Cardiac muscle cell (in vitro differentiated cells and primary cell): ENCODE measurements at regions not wholly inside any gene's neighbourhood (a gene's known extent, or its start where the extent isn't known, plus 50 kb on each side); places are given as distances from the start of the nearest gene placed in this dataset.
A peak's percentile ranks its signal among the peaks of the same experiment; 100 is the strongest.
"Not testable (repeated sequence)": the region's sequence is repeated elsewhere in the genome, so short reads cannot be mapped to it uniquely, and the experiment has no call there.

Experiments used
- DNase-seq, 2 donors: peaks; one replicate each; pipeline versions ENCODE4 v3.0.0 to v3.0.0-alpha.2; 2010 to 2017; ENCODE audit warnings: low read depth in 1 of 2, low spot score in 1 of 2
- H3K27ac ChIP-seq: fragments of 200-600 bp; sonication (generic); 2 replicates; pipeline ENCODE4 v1.5.1; 2016
- H3K27me3 ChIP-seq: fragments of 200-600 bp; sonication (generic); 2 replicates; pipeline ENCODE4 v1.6.0; 2016; ENCODE audit warnings: control low read depth
- H3K36me3 ChIP-seq: fragments of 200-600 bp; sonication (generic); 2 replicates; pipeline ENCODE4 v1.5.1; 2016; ENCODE audit warnings: control low read depth
- H3K4me1 ChIP-seq: fragments of 200-600 bp; sonication (generic); 2 replicates; pipeline ENCODE4 v1.8.1; 2017; ENCODE audit warnings: low read depth, mild to moderate bottlenecking, mixed run types
- H3K4me3 ChIP-seq: fragments of 200-600 bp; sonication (generic); 2 replicates; pipeline ENCODE4 v1.5.1; 2016; ENCODE audit warnings: mild to moderate bottlenecking
- H3K9me3 ChIP-seq: fragments of 200-600 bp; sonication (generic); 2 replicates; pipeline ENCODE4 v1.5.1; 2017; ENCODE audit warnings: low read depth, mild to moderate bottlenecking, control low read depth
- TF ChIP-seq, protein P1 (sequence below): IDR thresholded peaks from 2 replicates; pipeline ENCODE4 v1.5.1; 2012; ENCODE audit warnings: low read depth, mild to moderate bottlenecking, low read length

DNA sequence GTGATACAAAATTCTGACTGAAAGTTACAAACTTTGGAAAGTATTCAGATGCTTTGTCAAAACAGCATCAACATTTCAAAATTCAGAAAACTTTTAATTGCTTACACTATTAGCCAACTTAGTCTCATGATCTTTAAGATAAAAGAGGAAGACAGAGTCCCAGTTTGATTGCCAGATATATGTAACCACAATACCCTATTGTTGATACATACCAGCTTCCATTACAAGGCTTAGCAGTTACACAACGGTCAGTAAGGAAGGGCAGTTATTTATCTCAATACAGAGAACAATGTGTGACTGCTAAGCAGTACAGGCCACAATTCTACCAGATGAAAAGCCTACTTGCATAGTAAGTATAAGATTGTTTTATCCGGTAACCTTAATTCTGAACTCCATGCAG lies 138.4 kb downstream of the SPANXN3 start:
- peak in 1 of 2 donors; percentile 6 for DNase-seq
- no peaks in the 10 kb centered on the region for H3K36me3 ChIP-seq
- H3K27me3 ChIP-seq = no peaks in the 10 kb centered on the region
- peaks cover 3% of the 10 kb centered on the region for H3K9me3 ChIP-seq
- TF ChIP-seq, protein P1, sequence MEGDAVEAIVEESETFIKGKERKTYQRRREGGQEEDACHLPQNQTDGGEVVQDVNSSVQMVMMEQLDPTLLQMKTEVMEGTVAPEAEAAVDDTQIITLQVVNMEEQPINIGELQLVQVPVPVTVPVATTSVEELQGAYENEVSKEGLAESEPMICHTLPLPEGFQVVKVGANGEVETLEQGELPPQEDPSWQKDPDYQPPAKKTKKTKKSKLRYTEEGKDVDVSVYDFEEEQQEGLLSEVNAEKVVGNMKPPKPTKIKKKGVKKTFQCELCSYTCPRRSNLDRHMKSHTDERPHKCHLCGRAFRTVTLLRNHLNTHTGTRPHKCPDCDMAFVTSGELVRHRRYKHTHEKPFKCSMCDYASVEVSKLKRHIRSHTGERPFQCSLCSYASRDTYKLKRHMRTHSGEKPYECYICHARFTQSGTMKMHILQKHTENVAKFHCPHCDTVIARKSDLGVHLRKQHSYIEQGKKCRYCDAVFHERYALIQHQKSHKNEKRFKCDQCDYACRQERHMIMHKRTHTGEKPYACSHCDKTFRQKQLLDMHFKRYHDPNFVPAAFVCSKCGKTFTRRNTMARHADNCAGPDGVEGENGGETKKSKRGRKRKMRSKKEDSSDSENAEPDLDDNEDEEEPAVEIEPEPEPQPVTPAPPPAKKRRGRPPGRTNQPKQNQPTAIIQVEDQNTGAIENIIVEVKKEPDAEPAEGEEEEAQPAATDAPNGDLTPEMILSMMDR = no peak
- H3K27ac ChIP-seq = no peak overlapping the region
- no peak overlapping the region for H3K4me3 ChIP-seq
- no peaks in the 10 kb centered on the region for H3K4me1 ChIP-seq

DNA sequence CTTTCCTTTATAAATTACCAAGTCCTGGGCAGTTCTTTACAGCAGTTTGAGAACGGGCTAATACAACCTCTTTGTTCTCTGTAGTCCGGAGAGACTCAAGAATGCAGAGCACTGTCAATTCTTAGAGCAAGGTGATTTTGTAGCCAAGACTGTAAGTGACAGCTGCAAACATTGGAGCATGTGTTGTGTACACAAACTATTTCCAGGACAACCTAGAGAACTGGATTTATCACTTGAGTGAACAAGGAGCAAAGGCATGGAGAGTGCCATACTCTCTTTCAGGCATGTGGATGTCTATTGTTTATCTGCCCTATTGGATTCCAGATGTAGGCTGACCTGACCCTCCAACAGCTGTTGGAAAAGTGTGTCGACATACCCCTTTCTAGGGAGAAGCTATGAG lies 153.9 kb downstream of the SPANXN3 start:
- TF ChIP-seq, protein P1 = no peak

DNA sequence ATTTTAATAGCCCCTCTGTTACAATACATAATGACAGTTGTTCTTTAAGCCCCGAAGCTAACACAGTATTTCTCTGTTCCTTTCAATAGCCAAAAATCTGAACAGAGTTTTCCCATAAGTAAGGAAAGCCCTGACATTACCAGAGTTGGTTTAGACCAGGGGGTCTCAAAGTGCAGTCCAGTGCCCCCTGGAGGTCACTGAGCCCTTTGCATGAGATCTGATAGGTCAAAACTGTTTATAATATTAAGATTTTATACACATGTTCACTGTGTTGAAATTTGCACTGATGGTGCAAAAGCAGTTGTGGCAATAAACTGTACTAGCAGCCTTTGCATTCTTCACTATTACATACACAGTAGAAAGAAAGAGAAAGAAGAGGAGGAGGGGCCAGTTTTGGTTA lies 177.1 kb downstream of the SPANXN3 start:
- TF ChIP-seq, protein P1 = no peak
- no peaks in the 10 kb centered on the region for H3K27me3 ChIP-seq
- no peaks in the 10 kb centered on the region for H3K9me3 ChIP-seq

More for the DNA sequence above, 153.9 kb downstream of the SPANXN3 start:
- no peaks in the 10 kb centered on the region for H3K9me3 ChIP-seq
- H3K36me3 ChIP-seq = no peaks in the 10 kb centered on the region
- no peak overlapping the region for H3K4me3 ChIP-seq
- no peak for DNase-seq
- no peaks in the 10 kb centered on the region for H3K4me1 ChIP-seq
- H3K27ac ChIP-seq = no peak overlapping the region
- H3K27me3 ChIP-seq = no peaks in the 10 kb centered on the region

DNA sequence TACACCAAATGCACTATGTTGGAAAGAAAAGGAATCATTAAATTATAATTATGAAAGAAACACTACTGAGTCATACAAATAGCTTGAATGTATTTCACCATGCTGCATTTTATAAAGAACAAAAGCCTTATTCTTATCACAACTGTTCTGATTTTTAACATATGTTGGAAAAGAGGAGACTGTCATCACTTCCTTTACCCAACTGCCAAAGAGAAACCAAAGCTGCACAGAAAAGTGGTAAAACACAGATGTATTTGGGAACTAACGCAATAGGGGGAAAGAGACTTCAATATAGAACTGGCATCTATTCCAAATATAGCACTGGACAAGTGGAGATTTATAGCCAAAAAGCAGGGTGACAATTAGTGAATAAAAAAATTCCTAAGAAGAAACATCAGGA lies 181.0 kb downstream of the SPANXN3 start:
- Histone ChIP-seq H3K36me3 (no peaks in the 10 kb centered on the region), H3K4me1 (no peaks in the 10 kb centered on the region), H3K4me3 (no peak overlapping the region), H3K9me3 (peaks cover 6% of the 10 kb centered on the region), H3K27me3 (no peaks in the 10 kb centered on the region), H3K27ac (no peak overlapping the region)
- DNase-seq = peak in 1 of 2 donors; percentile 64
- TF ChIP-seq, protein P1 = no peak

More for the DNA sequence above, 177.1 kb downstream of the SPANXN3 start:
- Histone ChIP-seq H3K36me3 (no peaks in the 10 kb centered on the region), H3K4me3 (no peak overlapping the region), H3K27ac (no peak overlapping the region), H3K4me1 (no peaks in the 10 kb centered on the region)
- no peak for DNase-seq

DNA sequence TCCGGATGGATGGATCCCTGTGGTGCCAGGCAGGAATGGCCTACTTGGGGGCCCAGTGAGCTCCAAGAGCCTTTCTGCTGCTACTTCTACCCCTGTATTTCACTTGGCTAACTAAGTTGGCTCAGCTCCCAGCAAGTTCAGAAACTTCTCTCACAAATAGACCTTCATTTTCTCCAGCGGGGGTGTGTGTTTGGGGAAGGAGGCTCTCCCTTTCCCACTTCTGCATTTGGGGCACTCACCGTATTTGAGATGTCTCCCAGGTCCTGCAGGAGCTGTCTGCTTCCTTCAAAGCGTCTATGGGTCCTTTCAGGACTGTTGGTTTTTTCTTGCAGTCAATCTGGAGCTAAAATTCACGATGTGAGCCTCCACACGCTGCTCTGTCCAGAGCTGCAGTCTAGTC lies 197.7 kb downstream of the SPANXN3 start:
- Histone ChIP-seq H3K27ac (no peak overlapping the region), H3K9me3 (no peaks in the 10 kb centered on the region), H3K4me1 (no peaks in the 10 kb centered on the region), H3K27me3 (no peaks in the 10 kb centered on the region), H3K36me3 (no peaks in the 10 kb centered on the region), H3K4me3 (no peak overlapping the region)
- TF ChIP-seq, protein P1 = no peak
- DNase-seq = no peak

DNA sequence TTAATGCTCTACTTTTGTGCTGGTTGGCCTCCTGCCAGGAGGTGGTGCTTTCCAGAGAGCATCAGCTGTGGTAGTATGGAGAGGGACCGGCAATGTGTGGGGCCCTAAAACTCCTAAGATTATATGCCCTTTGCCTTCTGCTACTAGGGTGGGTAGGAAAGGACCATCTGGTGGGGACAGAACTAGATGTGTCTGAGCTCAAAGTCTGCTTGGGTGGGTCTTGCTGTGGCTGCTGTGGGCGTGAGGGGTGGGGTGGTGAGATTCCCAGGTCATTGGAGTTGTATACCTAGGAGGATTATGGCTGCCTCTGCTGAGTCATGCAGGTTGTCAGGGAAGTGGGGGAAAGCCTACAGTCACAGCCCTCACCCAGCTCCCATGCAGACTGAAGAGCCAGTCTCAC lies 198.4 kb downstream of the SPANXN3 start:
- H3K27me3 ChIP-seq, H3K4me3 ChIP-seq, H3K4me1 ChIP-seq, H3K27ac ChIP-seq, DNase-seq, H3K9me3 ChIP-seq, H3K36me3 ChIP-seq: not testable (repeated sequence)
